ENCODE measurements at regions not wholly inside any gene's neighbourhood (a gene's known extent, or its start where the extent isn't known, plus 50 kb on each side); places are given as distances from the start of the nearest gene placed in this dataset.

DNA sequence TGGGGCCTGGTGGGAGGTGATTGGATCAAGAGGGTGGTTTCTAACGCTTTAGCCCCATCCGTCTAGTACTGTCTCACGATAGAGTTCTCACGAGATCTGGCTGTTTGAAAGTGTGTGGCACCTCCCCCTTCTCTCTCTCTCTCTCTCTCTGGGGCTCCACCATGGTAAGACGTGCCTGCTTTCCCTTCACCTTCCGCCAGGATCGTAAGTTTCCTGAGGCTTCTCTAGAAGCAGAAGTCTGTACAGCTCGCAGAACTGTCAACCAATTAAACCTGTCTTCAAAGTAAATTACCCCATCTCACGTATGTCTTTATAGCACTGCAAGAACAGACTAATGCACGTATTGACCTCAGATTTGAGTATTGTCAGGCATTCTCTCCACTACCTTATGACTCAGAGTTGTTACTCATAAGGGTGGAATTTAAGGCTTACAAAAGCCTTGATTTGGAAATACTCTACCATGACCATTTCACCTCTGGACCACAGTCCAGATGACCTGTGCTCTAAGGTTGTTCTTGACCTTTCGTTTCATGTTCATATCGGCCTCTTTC, 99.5 kb upstream of the AGAP1 start:
- peaks cover 3% of the 10 kb centered on the region for H3K9me3 Mint-ChIP-seq

DNA sequence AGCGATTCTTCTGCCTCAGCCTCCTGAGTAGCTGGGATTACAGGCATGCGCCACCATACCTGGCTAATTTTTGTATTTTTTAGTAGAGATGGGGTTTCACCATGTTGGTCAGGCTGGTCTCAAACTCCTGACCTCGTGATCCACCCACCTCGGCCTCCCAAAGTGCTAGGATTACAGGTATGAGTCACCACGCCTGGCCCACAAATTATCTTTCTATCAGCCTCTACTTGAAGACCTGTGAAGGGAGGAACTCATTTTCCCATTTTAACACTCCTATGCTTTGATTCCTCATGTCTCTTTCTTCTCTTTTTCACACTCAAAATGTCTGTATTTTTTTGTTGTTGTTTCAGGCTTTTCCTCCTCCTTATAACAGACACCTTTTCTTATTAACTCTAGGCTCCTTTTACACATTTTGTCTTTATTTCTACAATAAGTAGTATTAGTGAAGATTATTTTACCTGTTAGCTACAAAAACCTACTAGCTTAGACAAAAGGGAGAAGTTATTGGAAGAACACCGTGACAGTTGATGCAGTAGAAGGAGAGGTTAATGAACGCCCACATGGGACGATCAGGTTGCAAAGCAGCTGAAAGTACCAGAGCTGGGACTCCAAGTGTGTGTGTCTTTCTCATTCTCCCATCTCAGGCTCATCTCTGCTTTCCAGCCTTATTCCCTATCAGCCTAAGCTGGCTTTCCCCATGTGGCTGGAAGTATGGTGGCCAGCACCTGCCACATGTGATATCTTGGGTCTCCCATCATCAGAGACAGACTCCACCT, 97.6 kb upstream of the AGAP1 start:
- Mint-ChIP-seq H3K9me3 (peaks cover 9% of the 10 kb centered on the region), H3K4me3 (no peak overlapping the region), H3K27ac (no peak overlapping the region), H3K4me1 (peaks cover 7% of the 10 kb centered on the region), H3K27me3 (ENCODE audit: low read depth) (peaks cover 24% of the 10 kb centered on the region), H3K36me3 (ENCODE audit: low read depth) (no peaks in the 10 kb centered on the region)
- TF ChIP-seq, protein P1, sequence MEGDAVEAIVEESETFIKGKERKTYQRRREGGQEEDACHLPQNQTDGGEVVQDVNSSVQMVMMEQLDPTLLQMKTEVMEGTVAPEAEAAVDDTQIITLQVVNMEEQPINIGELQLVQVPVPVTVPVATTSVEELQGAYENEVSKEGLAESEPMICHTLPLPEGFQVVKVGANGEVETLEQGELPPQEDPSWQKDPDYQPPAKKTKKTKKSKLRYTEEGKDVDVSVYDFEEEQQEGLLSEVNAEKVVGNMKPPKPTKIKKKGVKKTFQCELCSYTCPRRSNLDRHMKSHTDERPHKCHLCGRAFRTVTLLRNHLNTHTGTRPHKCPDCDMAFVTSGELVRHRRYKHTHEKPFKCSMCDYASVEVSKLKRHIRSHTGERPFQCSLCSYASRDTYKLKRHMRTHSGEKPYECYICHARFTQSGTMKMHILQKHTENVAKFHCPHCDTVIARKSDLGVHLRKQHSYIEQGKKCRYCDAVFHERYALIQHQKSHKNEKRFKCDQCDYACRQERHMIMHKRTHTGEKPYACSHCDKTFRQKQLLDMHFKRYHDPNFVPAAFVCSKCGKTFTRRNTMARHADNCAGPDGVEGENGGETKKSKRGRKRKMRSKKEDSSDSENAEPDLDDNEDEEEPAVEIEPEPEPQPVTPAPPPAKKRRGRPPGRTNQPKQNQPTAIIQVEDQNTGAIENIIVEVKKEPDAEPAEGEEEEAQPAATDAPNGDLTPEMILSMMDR (IDR thresholded peaks at IDR 0.05; ENCODE audit: unreplicated experiment in 3 of 3): no peak

More for the DNA sequence above, 99.5 kb upstream of the AGAP1 start:
- TF ChIP-seq, protein P1 (IDR thresholded peaks at IDR 0.05; ENCODE audit: unreplicated experiment in 3 of 3): no peak
- peaks cover 28% of the 10 kb centered on the region for H3K27me3 Mint-ChIP-seq (ENCODE audit: low read depth)
- H3K4me3 Mint-ChIP-seq: no peak overlapping the region
- H3K4me1 Mint-ChIP-seq: peaks cover 7% of the 10 kb centered on the region
- no peak overlapping the region for H3K27ac Mint-ChIP-seq
- H3K36me3 Mint-ChIP-seq (ENCODE audit: low read depth): no peaks in the 10 kb centered on the region

DNA sequence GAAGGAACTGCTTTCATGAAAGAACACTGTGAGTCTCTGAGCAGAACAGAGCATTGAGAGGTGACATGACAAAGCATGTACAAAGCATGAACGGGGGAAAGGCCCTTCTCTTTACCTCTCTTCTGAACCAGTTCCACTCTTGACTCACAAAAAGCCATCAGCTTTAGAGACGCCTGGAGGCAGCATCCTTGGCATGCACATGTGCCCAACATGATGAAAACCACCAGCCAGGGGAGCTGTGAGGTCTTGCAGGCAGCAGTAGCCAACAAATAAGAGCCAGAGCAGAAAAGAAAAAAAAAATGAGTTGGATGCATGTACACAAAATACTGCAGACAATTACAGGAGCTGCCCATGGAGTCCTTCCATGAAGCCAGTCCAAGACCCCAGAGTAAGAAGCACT, 95.5 kb upstream of the AGAP1 start:
- H3K4me1 Mint-ChIP-seq: no peaks in the 10 kb centered on the region
- no peak overlapping the region for H3K4me3 Mint-ChIP-seq
- H3K27ac Mint-ChIP-seq: no peak overlapping the region
- peaks cover 11% of the 10 kb centered on the region for H3K9me3 Mint-ChIP-seq
- no peaks in the 10 kb centered on the region for H3K36me3 Mint-ChIP-seq (ENCODE audit: low read depth)
- TF ChIP-seq, protein P1 (IDR thresholded peaks at IDR 0.05; ENCODE audit: unreplicated experiment in 3 of 3): no peak
- H3K27me3 Mint-ChIP-seq (ENCODE audit: low read depth): peaks cover 14% of the 10 kb centered on the region

DNA sequence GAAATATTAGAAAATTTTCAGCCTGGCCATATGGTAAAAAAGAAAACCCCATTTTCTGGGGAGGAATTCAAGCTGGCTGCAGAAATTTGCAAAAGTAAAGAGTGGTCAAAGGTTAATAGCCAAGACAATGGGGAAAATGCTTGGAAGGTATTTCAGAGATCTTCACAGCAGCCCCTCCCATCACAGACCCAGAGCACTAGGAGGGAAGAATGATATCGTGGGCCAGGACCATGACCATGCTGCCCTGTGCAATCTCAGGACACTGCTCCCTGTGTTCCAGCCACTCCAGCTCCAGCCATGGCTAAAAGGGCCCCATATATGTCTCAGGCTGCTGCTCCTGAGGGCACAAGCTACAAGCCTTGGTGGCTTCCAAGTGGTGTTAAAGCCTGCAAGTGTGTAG, 93.9 kb upstream of the AGAP1 start:
- Mint-ChIP-seq H3K27me3 (ENCODE audit: low read depth) (peaks cover 14% of the 10 kb centered on the region), H3K4me1 (no peaks in the 10 kb centered on the region), H3K9me3 (peaks cover 11% of the 10 kb centered on the region), H3K36me3 (ENCODE audit: low read depth) (no peaks in the 10 kb centered on the region), H3K4me3 (no peak overlapping the region), H3K27ac (no peak overlapping the region)
- TF ChIP-seq, protein P1 (IDR thresholded peaks at IDR 0.05; ENCODE audit: unreplicated experiment in 3 of 3): no peak

DNA sequence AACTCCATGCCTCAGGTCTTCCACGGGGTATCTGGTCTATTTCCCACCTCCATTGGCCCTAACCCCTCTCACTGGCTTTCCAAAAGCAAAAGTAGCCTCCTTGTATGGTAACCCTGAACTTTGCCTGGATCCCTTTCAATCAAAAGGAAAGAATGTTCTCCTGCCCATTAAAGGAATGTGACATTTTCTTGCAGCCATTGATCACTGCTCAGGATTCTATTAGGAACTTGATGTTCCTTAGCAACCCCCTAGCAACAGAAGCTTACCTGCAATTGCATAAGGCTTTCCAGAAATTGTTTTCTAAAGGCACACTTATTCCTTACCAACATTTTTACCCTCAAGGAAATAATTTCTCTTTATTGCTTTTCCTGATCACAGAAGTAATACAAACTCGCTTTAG, 91.4 kb upstream of the AGAP1 start:
- peaks cover 11% of the 10 kb centered on the region for H3K9me3 Mint-ChIP-seq
- no peak overlapping the region for H3K27ac Mint-ChIP-seq
- no peak overlapping the region for H3K4me3 Mint-ChIP-seq
- TF ChIP-seq, protein P1 (IDR thresholded peaks at IDR 0.05; ENCODE audit: unreplicated experiment in 3 of 3): no peak
- H3K4me1 Mint-ChIP-seq: no peaks in the 10 kb centered on the region
- H3K36me3 Mint-ChIP-seq (ENCODE audit: low read depth): no peaks in the 10 kb centered on the region
- peaks cover 4% of the 10 kb centered on the region for H3K27me3 Mint-ChIP-seq (ENCODE audit: low read depth)

Data from nephron (organoid).